PC-9 (cell line): ENCODE measurements at regions not wholly inside any gene's neighbourhood (a gene's known extent, or its start where the extent isn't known, plus 50 kb on each side); places are given as distances from the start of the nearest gene placed in this dataset.

Experiments
- BruUV-seq: library from RNA; stranded (reverse); fragments of 400-500 nt; replicated peaks from 2 replicates; lab custom pipeline; 2021; lab: Mats Ljungman, UMichigan
- CTCF ChIA-PET: fragments of 300-600 bp; sonication (Branson Sonifier 250); formaldehyde crosslinking; loops from one replicate; lab custom pipeline; 2022; ENCODE audit warnings: antibody characterized with exemption; lab: Charles Lee
- POLR2A ChIA-PET: fragments of 300-600 bp; sonication (Branson Sonifier 250); formaldehyde crosslinking; loops from one replicate; lab custom pipeline; 2022; ENCODE audit warnings: antibody characterized with exemption; ENCODE audit not compliant: unreplicated experiment; lab: Charles Lee
- DNase-seq, 2 experiments: peaks; one replicate each; pipeline versions ENCODE4 v3.0.0 to v3.0.0-alpha.2; 2015 to 2022; ENCODE audit warnings: mixed read lengths in 1 of 2
- H2AFZ ChIP-seq: fragments of 200-600 bp; sonication (generic); 2 replicates; pipeline ENCODE4 v1.8.1; 2017; ENCODE audit warnings: antibody characterized with exemption
- H3F3A ChIP-seq: fragments of 200-600 bp; sonication (generic); 2 replicates; pipeline ENCODE4 v1.8.1; 2017; ENCODE audit warnings: antibody characterized with exemption, mild to moderate bottlenecking, low read depth; ENCODE audit not compliant: insufficient read depth
- H3K27ac ChIP-seq: fragments of 200-600 bp; sonication (generic); 2 replicates; pipeline ENCODE4 v1.6.1; 2016; ENCODE audit warnings: mixed run types
- H3K27me3 ChIP-seq: fragments of 200-600 bp; sonication (generic); 2 replicates; pipeline ENCODE4 v1.6.1; 2016; ENCODE audit warnings: low read depth, mixed run types; ENCODE audit not compliant: insufficient read depth
- H3K36me3 ChIP-seq: fragments of 200-600 bp; sonication (generic); 2 replicates; pipeline ENCODE4 v1.6.1; 2016; ENCODE audit warnings: low read depth, mixed run types
- H3K4me1 ChIP-seq: fragments of 200-600 bp; sonication (generic); replicated peaks from 2 replicates; pipeline ENCODE4 v1.6.1; 2016; ENCODE audit warnings: mixed run types; ENCODE audit not compliant: insufficient read depth
- H3K4me2 ChIP-seq: fragments of 200-600 bp; sonication (generic); 2 replicates; pipeline ENCODE4 v1.6.1; 2017; ENCODE audit warnings: mixed run types
- H3K4me3 ChIP-seq: fragments of 200-600 bp; sonication (generic); 2 replicates; pipeline ENCODE4 v1.6.1; 2016; ENCODE audit warnings: mixed run types
- H3K79me2 ChIP-seq: fragments of 200-600 bp; sonication (generic); 2 replicates; pipeline ENCODE4 v1.6.1; 2017; ENCODE audit warnings: low read depth, mixed run types
- H3K9me2 ChIP-seq: fragments of 200-600 bp; sonication (generic); 2 replicates; pipeline ENCODE4 v1.8.1; 2017; ENCODE audit warnings: mild to moderate bottlenecking; ENCODE audit not compliant: insufficient read depth
- H3K9me3 ChIP-seq: fragments of 200-600 bp; sonication (generic); 2 replicates; pipeline ENCODE4 v1.8.1; 2016; ENCODE audit warnings: low read depth; ENCODE audit not compliant: insufficient read depth
- H4K20me1 ChIP-seq: fragments of 200-600 bp; sonication (generic); 2 replicates; pipeline ENCODE4 v1.8.1; 2017; ENCODE audit not compliant: insufficient read depth
- CTCF ChIP-seq: fragments of 200-600 bp; sonication (generic); conservative IDR thresholded peaks from 2 replicates; pipeline ENCODE4 v1.6.1; 2017; ENCODE audit warnings: mixed run types, antibody characterized with exemption, mild to moderate bottlenecking, moderate library complexity
- EZH2 ChIP-seq: fragments of 200-600 bp; sonication (generic); IDR thresholded peaks from 2 replicates; pipeline ENCODE4 v1.8.0; 2017; ENCODE audit warnings: antibody characterized with exemption, low read depth
- intact Hi-C: fragments of 100-400 bp; cut with micrococcal nuclease; formaldehyde crosslinking; loops from one replicate; pipeline ENCODE4 v1.10.0; 2022; ENCODE audit not compliant: unreplicated experiment

- Histone ChIP-seq H3K4me2 (no peak overlapping the region), H4K20me1 (no peaks in the 10 kb centered on the region), H3K9me2 (no peaks in the 10 kb centered on the region), H3K79me2 (no peaks in the 10 kb centered on the region), H3K4me1 (no peaks in the 10 kb centered on the region), H3F3A (peaks cover 5% of the 10 kb centered on the region; the same call in 1 of the 2 replicates), H3K36me3 (no peaks in the 10 kb centered on the region), H2AFZ (no peak overlapping the region), H3K27me3 (no peaks in the 10 kb centered on the region), H3K9me3 (no peaks in the 10 kb centered on the region), H3K27ac (no peak overlapping the region), H3K4me3 (no peak overlapping the region)
- CTCF ChIA-PET: interaction anchor here (0.7 kb wide), 1 partner anchor 417 kb away, joined by 3 read pairs; no protein-coding TSS in a partner anchor
- POLR2A ChIA-PET: no interaction called here
- intact Hi-C loops: no loop called here
- no TSS peak for BruUV-seq
- TF ChIP-seq CTCF (no peak), EZH2 (no peak)
- no peak for DNase-seq
These were observed 50.7 kb upstream of the TOX2 start for GRCh38 chr20:43863821-43864544.

- H3K9me2 ChIP-seq: no peaks in the 10 kb centered on the region
- no peak overlapping the region for H3K4me3 ChIP-seq
- no peak overlapping the region for H2AFZ ChIP-seq
- intact Hi-C loops: no loop called here
- CTCF ChIA-PET: interaction anchor here (0.7 kb wide), 1 partner anchor 416 kb away, joined by 3 read pairs; no protein-coding TSS in a partner anchor
- H3K4me1 ChIP-seq: no peaks in the 10 kb centered on the region
- no peaks in the 10 kb centered on the region for H3K79me2 ChIP-seq
- no peaks in the 10 kb centered on the region for H3K9me3 ChIP-seq
- no peaks in the 10 kb centered on the region for H4K20me1 ChIP-seq
- no peak for TF ChIP-seq EZH2
- TF ChIP-seq CTCF: no peak
- POLR2A ChIA-PET: no interaction called here
- BruUV-seq: no TSS peak
- no peak overlapping the region for H3K4me2 ChIP-seq
- no peaks in the 10 kb centered on the region for H3K36me3 ChIP-seq
- peaks cover 5% of the 10 kb centered on the region; the same call in 1 of the 2 replicates for H3F3A ChIP-seq
- no peaks in the 10 kb centered on the region for H3K27me3 ChIP-seq
- no peak for DNase-seq
- no peak overlapping the region for H3K27ac ChIP-seq
These were observed 51.3 kb upstream of the TOX2 start for GRCh38 chr20:43863330-43863729.

GRCh38 chr20:43862438-43862837 lies 52.2 kb upstream of the TOX2 start:
- POLR2A ChIA-PET: interaction anchor here (0.6 kb wide), 1 partner anchor 285 kb away, joined by 7 read pairs; no protein-coding TSS in a partner anchor
- Histone ChIP-seq H3K4me3 (no peak overlapping the region), H2AFZ (no peak overlapping the region), H3F3A (peaks cover 5% of the 10 kb centered on the region; the same call in 1 of the 2 replicates), H3K27me3 (no peaks in the 10 kb centered on the region), H3K36me3 (no peaks in the 10 kb centered on the region), H4K20me1 (no peaks in the 10 kb centered on the region), H3K27ac (no peak overlapping the region), H3K9me2 (no peaks in the 10 kb centered on the region), H3K4me1 (no peaks in the 10 kb centered on the region), H3K79me2 (no peaks in the 10 kb centered on the region), H3K9me3 (no peaks in the 10 kb centered on the region), H3K4me2 (no peak overlapping the region)
- no peak for TF ChIP-seq EZH2
- CTCF ChIA-PET: no interaction called here
- no peak for DNase-seq
- no TSS peak for BruUV-seq
- intact Hi-C loops: no loop called here
